Keratinocyte (primary cell): ENCODE measurements at regions not wholly inside any gene's neighbourhood (a gene's known extent, or its start where the extent isn't known, plus 50 kb on each side); places are given as distances from the start of the nearest gene placed in this dataset.

Source experiments
- DNase-seq: peaks from one replicate; pipeline ENCODE4 v3.0.0-alpha.2; 2011; ENCODE audit warnings: low read depth, missing footprints, low spot score
- FAIRE-seq: peaks from 2 replicates; lab custom pipeline; 2011; peaks lifted over from hg19 to GRCh38; lab: Jason Lieb, UNC
- H2AFZ ChIP-seq: 2 replicates; pipeline ENCODE4 v1.6.0; 2012; ENCODE audit warnings: low read length, control low read depth, inconsistent platforms; ENCODE audit not compliant: control insufficient read depth
- H3K27ac ChIP-seq: 2 replicates; pipeline ENCODE4 v1.5.1; 2011; ENCODE audit warnings: low read length; ENCODE audit not compliant: control insufficient read depth, insufficient read depth
- H3K27me3 ChIP-seq: 3 replicates; pipeline ENCODE4 v1.6.0; 2011; ENCODE audit warnings: low read length; ENCODE audit not compliant: control insufficient read depth, insufficient read depth; ENCODE audit errors: extremely low read depth
- H3K36me3 ChIP-seq, 2 experiments: 2 replicates in 1 of 2; 3 replicates in 1 of 2; pipeline ENCODE4 v1.5.1; 2011; ENCODE audit warnings: low read length in 2 of 2, mild to moderate bottlenecking in 1 of 2; ENCODE audit not compliant: control insufficient read depth in 2 of 2, insufficient read depth in 2 of 2; ENCODE audit errors: extremely low read depth in 1 of 2
- H3K4me1 ChIP-seq: 3 replicates; pipeline ENCODE4 v1.5.1; 2011; ENCODE audit warnings: low read length; ENCODE audit not compliant: control insufficient read depth, insufficient read depth; ENCODE audit errors: extremely low read depth
- H3K4me2 ChIP-seq: 3 replicates; pipeline ENCODE4 v1.6.0; 2011; ENCODE audit warnings: low read depth, low read length; ENCODE audit not compliant: control insufficient read depth, insufficient read depth; ENCODE audit errors: extremely low read depth
- H3K4me3 ChIP-seq, 3 experiments: fragments of 200-600 bp in 1 of 3; sonication (generic) in 1 of 3; 2 replicates in 2 of 3; 3 replicates in 1 of 3; pipeline ENCODE4 v1.5.1; 2011 to 2016; ENCODE audit warnings: low read length in 3 of 3, mild to moderate bottlenecking in 3 of 3, control low read depth in 2 of 3, inconsistent platforms in 1 of 3, low read depth in 1 of 3, mixed read lengths in 1 of 3, mixed run types in 1 of 3, moderate library complexity in 1 of 3; ENCODE audit not compliant: control insufficient read depth in 2 of 3, insufficient read depth in 2 of 3; ENCODE audit errors: extremely low read depth in 1 of 3
- H3K79me2 ChIP-seq: 2 replicates; pipeline ENCODE4 v1.6.0; 2012; ENCODE audit warnings: low read length; ENCODE audit not compliant: control insufficient read depth, insufficient read depth
- H3K9ac ChIP-seq: 3 replicates; pipeline ENCODE4 v1.6.0; 2011; ENCODE audit warnings: low read length; ENCODE audit not compliant: control insufficient read depth, insufficient read depth; ENCODE audit errors: extremely low read depth
- H3K9me1 ChIP-seq: 3 replicates; pipeline ENCODE4 v1.6.0; 2011; ENCODE audit warnings: low read length; ENCODE audit not compliant: control insufficient read depth, insufficient read depth; ENCODE audit errors: extremely low read depth
- H3K9me3 ChIP-seq: 2 replicates; pipeline ENCODE4 v1.5.1; 2012; ENCODE audit warnings: low read depth, low read length; ENCODE audit not compliant: control insufficient read depth
- H4K20me1 ChIP-seq: 3 replicates; pipeline ENCODE4 v1.6.0; 2011; ENCODE audit warnings: low read length; ENCODE audit not compliant: control insufficient read depth, insufficient read depth; ENCODE audit errors: extremely low read depth
- CTCF ChIP-seq, 3 experiments: IDR thresholded peaks in 1 of 3; conservative IDR thresholded peaks in 1 of 3; optimal IDR thresholded peaks in 1 of 3; 2 replicates in 2 of 3; 3 replicates in 1 of 3; pipeline versions ENCODE3 to v1.5.1; 2011; ENCODE audit warnings: low read length in 3 of 3, mild to moderate bottlenecking in 3 of 3, moderate library complexity in 2 of 3, control low read depth in 1 of 3, inconsistent platforms in 1 of 3; ENCODE audit not compliant: insufficient read depth in 2 of 3; ENCODE audit errors: extremely low read depth in 1 of 3
- EZH2 ChIP-seq: IDR thresholded peaks from one replicate; pipeline ENCODE4 v1.6.1; 2012; ENCODE audit warnings: inconsistent platforms, mild to moderate bottlenecking, low read length, moderate library complexity
- dilution Hi-C: fragments of 300-500 bp; cut with MboI; formaldehyde crosslinking; loops from one replicate; pipeline ENCODE4 v1.7.0; 2020; ENCODE audit warnings: low sequenced_read_pairs; ENCODE audit not compliant: extremely low pct_ligation_motif_present

DNA sequence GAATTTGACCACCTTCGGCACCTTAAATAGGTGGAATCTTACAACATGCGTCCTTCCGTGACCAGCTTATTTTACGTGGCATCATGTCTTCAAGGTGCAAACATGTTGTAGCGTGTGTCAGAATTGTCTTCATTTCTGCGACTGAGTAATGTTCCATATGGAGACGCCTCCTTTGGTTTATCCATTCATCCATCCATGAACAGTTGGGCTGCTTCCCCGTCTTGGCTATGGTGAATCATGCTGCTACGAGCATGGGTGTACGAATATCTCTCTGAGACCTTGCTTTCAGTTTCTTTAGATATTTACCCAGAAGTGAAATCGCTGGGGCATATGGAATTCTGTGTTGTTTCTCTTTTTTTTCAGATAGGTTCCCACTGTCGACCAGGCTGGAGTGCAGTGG, 391.9 kb upstream of the IRX2 start:
- FAIRE-seq (no peak), DNase-seq (no peak)
- H3K9ac ChIP-seq = no peak overlapping the region
- no peaks in the 10 kb centered on the region for H3K79me2 ChIP-seq
- no peak overlapping the region for H3K27ac ChIP-seq
- no peaks in the 10 kb centered on the region for H3K4me1 ChIP-seq
- H3K27me3 ChIP-seq = no peaks in the 10 kb centered on the region
- no peaks in the 10 kb centered on the region for H4K20me1 ChIP-seq
- H3K36me3 ChIP-seq = no peaks in the 10 kb centered on the region
- no peak overlapping the region for H3K4me3 ChIP-seq
- no peak overlapping the region for H3K4me2 ChIP-seq
- H2AFZ ChIP-seq = no peak overlapping the region
- TF ChIP-seq CTCF (optimal IDR thresholded peaks at IDR 0.05 in 1 of 3, IDR thresholded peaks at IDR 0.05 in 1 of 3, conservative IDR thresholded peaks at IDR 0.05 in 1 of 3; ENCODE audit: extremely low read depth in 1 of 3, insufficient read depth in 2 of 3, low read length in 3 of 3) (no peak), EZH2 (no peak)
- no peaks in the 10 kb centered on the region for H3K9me1 ChIP-seq
- no peaks in the 10 kb centered on the region for H3K9me3 ChIP-seq
- dilution Hi-C loops = no loop called here

DNA sequence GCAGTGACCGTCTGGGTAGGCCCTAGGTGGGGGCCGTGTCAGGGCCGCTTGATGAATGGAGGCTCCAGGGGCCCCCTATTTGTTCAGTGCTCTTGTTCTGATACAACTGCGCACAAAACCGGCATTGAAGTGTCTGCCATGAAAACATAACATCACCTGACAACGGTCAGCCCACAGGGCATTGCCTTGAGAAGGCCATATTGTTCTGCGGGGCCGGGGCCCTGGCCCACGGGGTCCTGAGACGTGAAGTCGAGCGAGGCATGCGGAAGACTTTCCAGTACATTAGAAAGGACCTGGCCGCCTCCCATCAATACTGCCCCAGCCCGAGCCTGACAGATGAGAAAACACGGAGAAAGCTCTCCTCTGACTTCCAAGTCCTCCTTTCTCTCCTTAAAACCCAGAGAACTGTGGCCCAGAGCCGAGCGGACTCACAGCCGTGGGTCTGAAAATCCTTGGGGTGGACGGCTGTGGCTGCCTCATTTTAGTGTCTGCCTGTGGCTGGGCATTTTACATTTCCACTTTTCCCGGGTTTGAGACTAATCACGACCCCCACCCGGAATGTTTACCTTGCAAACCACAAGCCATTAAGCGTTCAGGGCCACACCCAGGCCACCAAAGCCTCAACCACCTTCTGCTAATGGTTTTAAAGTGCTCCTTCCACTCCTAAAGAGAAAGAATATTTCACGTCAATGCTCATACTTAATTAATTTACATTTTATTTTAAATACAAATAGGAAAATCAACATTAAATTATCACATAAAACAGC, 391.0 kb upstream of the IRX2 start:
- Histone ChIP-seq H3K9me1 (no peaks in the 10 kb centered on the region), H3K9me3 (no peaks in the 10 kb centered on the region), H3K36me3 (no peaks in the 10 kb centered on the region), H3K79me2 (no peaks in the 10 kb centered on the region), H3K4me3 (no peak overlapping the region), H2AFZ (no peak overlapping the region), H3K27ac (no peak overlapping the region), H3K9ac (no peak overlapping the region), H3K27me3 (no peaks in the 10 kb centered on the region), H4K20me1 (no peaks in the 10 kb centered on the region), H3K4me1 (no peaks in the 10 kb centered on the region), H3K4me2 (no peak overlapping the region)
- FAIRE-seq (no peak), DNase-seq (no peak)
- TF ChIP-seq EZH2 (no peak), CTCF (optimal IDR thresholded peaks at IDR 0.05 in 1 of 3, IDR thresholded peaks at IDR 0.05 in 1 of 3, conservative IDR thresholded peaks at IDR 0.05 in 1 of 3; ENCODE audit: extremely low read depth in 1 of 3, insufficient read depth in 2 of 3, low read length in 3 of 3) (no peak)
- dilution Hi-C loops = no loop called here
